Smooth muscle cell (in vitro differentiated cells): ENCODE measurements at regions not wholly inside any gene's neighbourhood (a gene's known extent, or its start where the extent isn't known, plus 50 kb on each side); places are given as distances from the start of the nearest gene placed in this dataset.

Source experiments
- DNase-seq: peaks from one replicate; lab custom pipeline; 2025; ENCODE audit not compliant: unreplicated experiment; lab: John Stamatoyannopoulos, UW
- H2AFZ ChIP-seq: fragments of 200-600 bp; sonication (generic); 2 replicates; pipeline ENCODE4 v1.6.0; 2016; ENCODE audit warnings: antibody characterized with exemption, low read depth, mild to moderate bottlenecking
- H3F3A ChIP-seq: fragments of 200-600 bp; sonication (generic); 2 replicates; pipeline ENCODE4 v1.6.0; 2017; ENCODE audit warnings: antibody characterized with exemption, low read depth
- H3K27ac ChIP-seq: fragments of 200-600 bp; sonication (generic); 2 replicates; pipeline ENCODE4 v1.5.1; 2016; ENCODE audit warnings: low read depth, mild to moderate bottlenecking
- H3K27me3 ChIP-seq: fragments of 200-600 bp; sonication (generic); 2 replicates; pipeline ENCODE4 v1.6.1; 2016; ENCODE audit warnings: low read depth, mild to moderate bottlenecking
- H3K36me3 ChIP-seq: fragments of 200-600 bp; sonication (generic); 2 replicates; pipeline ENCODE4 v1.5.1; 2016; ENCODE audit warnings: low read depth
- H3K4me1 ChIP-seq: fragments of 200-600 bp; sonication (generic); 2 replicates; pipeline ENCODE4 v1.5.1; 2016; ENCODE audit warnings: low read depth
- H3K4me2 ChIP-seq: fragments of 200-600 bp; sonication (generic); 2 replicates; pipeline ENCODE4 v1.6.0; 2016; ENCODE audit warnings: mild to moderate bottlenecking
- H3K4me3 ChIP-seq: fragments of 200-600 bp; sonication (generic); 2 replicates; pipeline ENCODE4 v1.5.1; 2016; ENCODE audit warnings: mild to moderate bottlenecking
- H3K79me2 ChIP-seq: fragments of 200-600 bp; sonication (generic); 2 replicates; pipeline ENCODE4 v1.6.0; 2016; ENCODE audit warnings: low read depth, mild to moderate bottlenecking
- H3K9ac ChIP-seq: fragments of 200-600 bp; sonication (generic); 2 replicates; pipeline ENCODE4 v1.6.0; 2016; ENCODE audit warnings: low read depth
- H3K9me3 ChIP-seq: fragments of 200-600 bp; sonication (generic); replicated peaks from 2 replicates; pipeline ENCODE4 v1.5.1; 2016; ENCODE audit warnings: low read depth
- H4K20me1 ChIP-seq: fragments of 200-600 bp; sonication (generic); 2 replicates; pipeline ENCODE4 v1.6.0; 2016; ENCODE audit warnings: low read depth
- WGBS: methylation state at CpG from one replicate; pipeline ENCODE4 v1.1.7; 2016; ENCODE audit warnings: low lambda C conversion rate; 5-methylcytosine and 5-hydroxymethylcytosine counted together
- TF ChIP-seq, protein P1 (sequence below): fragments of 200-600 bp; sonication (generic); IDR thresholded peaks from 2 replicates; pipeline ENCODE4 v1.5.1; 2017; ENCODE audit warnings: borderline replicate concordance, mild to moderate bottlenecking, antibody characterized with exemption; ENCODE audit not compliant: insufficient read depth, poor library complexity, severe bottlenecking

DNA sequence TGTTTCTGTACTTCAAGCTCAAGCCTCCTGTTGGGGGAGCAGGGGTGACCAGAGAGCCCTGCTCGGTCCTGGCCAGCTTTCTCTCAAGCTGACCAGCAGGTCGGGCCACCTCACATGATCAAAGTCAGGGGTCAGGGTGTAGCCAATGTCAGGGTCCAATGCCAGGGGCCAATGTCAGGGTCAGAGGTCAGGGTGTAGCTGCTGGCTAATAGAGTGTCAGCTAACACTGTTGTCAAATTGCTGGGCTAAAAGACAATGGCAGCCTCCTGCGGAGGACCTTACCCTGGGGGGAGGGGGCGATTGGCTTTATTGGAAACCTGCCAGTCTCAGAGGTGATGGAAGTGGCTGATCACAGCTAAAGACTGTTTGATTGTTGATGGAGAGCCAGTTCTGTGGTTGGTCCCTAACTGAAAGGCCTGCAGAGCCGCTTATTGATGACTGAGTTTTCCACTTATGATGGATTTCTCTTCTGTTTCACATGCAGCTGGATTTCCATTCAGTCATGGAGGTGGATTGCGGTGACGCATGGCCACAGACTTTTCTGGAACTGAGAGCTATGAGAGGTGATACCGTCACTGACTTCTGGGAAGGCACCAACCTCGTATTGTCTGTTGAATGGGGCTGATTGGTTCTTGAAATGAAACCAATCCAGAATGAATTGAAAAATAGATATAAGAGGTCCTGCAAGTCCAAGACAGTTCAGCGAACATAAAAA lies 97.4 kb upstream of the ZFHX3 start:
- no peak overlapping the region for H3K9ac ChIP-seq
- no peaks in the 10 kb centered on the region for H3F3A ChIP-seq
- DNase-seq = no peak
- H3K4me1 ChIP-seq = no peaks in the 10 kb centered on the region
- H3K27ac ChIP-seq = no peak overlapping the region
- no peak overlapping the region for H3K4me3 ChIP-seq
- H3K79me2 ChIP-seq = no peaks in the 10 kb centered on the region
- no peaks in the 10 kb centered on the region for H3K36me3 ChIP-seq
- no peaks in the 10 kb centered on the region for H4K20me1 ChIP-seq
- no peaks in the 10 kb centered on the region for H3K9me3 ChIP-seq
- H3K27me3 ChIP-seq = no peaks in the 10 kb centered on the region
- no peak overlapping the region for H2AFZ ChIP-seq
- no peak overlapping the region for H3K4me2 ChIP-seq
- TF ChIP-seq, protein P1, sequence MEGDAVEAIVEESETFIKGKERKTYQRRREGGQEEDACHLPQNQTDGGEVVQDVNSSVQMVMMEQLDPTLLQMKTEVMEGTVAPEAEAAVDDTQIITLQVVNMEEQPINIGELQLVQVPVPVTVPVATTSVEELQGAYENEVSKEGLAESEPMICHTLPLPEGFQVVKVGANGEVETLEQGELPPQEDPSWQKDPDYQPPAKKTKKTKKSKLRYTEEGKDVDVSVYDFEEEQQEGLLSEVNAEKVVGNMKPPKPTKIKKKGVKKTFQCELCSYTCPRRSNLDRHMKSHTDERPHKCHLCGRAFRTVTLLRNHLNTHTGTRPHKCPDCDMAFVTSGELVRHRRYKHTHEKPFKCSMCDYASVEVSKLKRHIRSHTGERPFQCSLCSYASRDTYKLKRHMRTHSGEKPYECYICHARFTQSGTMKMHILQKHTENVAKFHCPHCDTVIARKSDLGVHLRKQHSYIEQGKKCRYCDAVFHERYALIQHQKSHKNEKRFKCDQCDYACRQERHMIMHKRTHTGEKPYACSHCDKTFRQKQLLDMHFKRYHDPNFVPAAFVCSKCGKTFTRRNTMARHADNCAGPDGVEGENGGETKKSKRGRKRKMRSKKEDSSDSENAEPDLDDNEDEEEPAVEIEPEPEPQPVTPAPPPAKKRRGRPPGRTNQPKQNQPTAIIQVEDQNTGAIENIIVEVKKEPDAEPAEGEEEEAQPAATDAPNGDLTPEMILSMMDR = no peak
- WGBS = 96% methylated on average over 10 of the region's 10 CpGs

- Histone ChIP-seq H3K9ac (no peak overlapping the region), H3K79me2 (no peaks in the 10 kb centered on the region), H3K27ac (no peak overlapping the region), H3K36me3 (no peaks in the 10 kb centered on the region), H3K27me3 (no peaks in the 10 kb centered on the region), H3K9me3 (no peaks in the 10 kb centered on the region), H3F3A (no peaks in the 10 kb centered on the region), H4K20me1 (no peaks in the 10 kb centered on the region), H2AFZ (no peak overlapping the region), H3K4me1 (no peaks in the 10 kb centered on the region), H3K4me3 (no peak overlapping the region), H3K4me2 (no peak overlapping the region)
- TF ChIP-seq, protein P1 = no peak
- WGBS = 71% methylated on average over 14 of the region's 14 CpGs
- DNase-seq = no peak
Observed at GRCh38 chr16:73143576-73144422, 95.9 kb upstream of the ZFHX3 start.

- no peak overlapping the region for H2AFZ ChIP-seq
- no peaks in the 10 kb centered on the region for H3F3A ChIP-seq
- WGBS = 86% methylated on average over 6 of the region's 6 CpGs
- DNase-seq = no peak
- H3K4me2 ChIP-seq = no peak overlapping the region
- H3K9me3 ChIP-seq = no peaks in the 10 kb centered on the region
- H4K20me1 ChIP-seq = no peaks in the 10 kb centered on the region
- H3K4me3 ChIP-seq = no peak overlapping the region
- no peak overlapping the region for H3K9ac ChIP-seq
- no peaks in the 10 kb centered on the region for H3K4me1 ChIP-seq
- no peak overlapping the region for H3K27ac ChIP-seq
- no peaks in the 10 kb centered on the region for H3K36me3 ChIP-seq
- TF ChIP-seq, protein P1 = no peak
- H3K79me2 ChIP-seq = no peaks in the 10 kb centered on the region
- no peaks in the 10 kb centered on the region for H3K27me3 ChIP-seq
Observed at GRCh38 chr16:73143002-73143401, 95.1 kb upstream of the ZFHX3 start.
